Tibial artery (tissue), 4 donors: ENCODE measurements at regions not wholly inside any gene's neighbourhood (a gene's known extent, or its start where the extent isn't known, plus 50 kb on each side); places are given as distances from the start of the nearest gene placed in this dataset.

ENCODE experiments used
- DNase-seq, 2 donors: peaks; one replicate each; pipeline ENCODE4 v3.0.0-alpha.2; 2019
- H3K27ac ChIP-seq, 2 donors: fragments of 200-600 bp; sonication (generic) in 1 of 2; 1 replicate in 1 of 2; 2 replicates in 1 of 2; pipeline ENCODE4 v1.5.1; 2018 to 2019; ENCODE audit warnings: mild to moderate bottlenecking in 1 of 2
- H3K27me3 ChIP-seq, 2 donors: fragments of 200-600 bp; sonication (generic) in 1 of 2; one replicate each; pipeline versions ENCODE4 v1.5.1 to v1.6.0; 2016 to 2019
- H3K36me3 ChIP-seq, 3 donors: fragments of 200-600 bp; sonication (generic) in 2 of 3; one replicate each; pipeline ENCODE4 v1.5.1; 2016 to 2019; ENCODE audit warnings: mild to moderate bottlenecking in 2 of 3
- H3K4me1 ChIP-seq, 4 donors: fragments of 200-600 bp; sonication (generic) in 2 of 4; 1 replicate in 3 of 4; 2 replicates in 1 of 4; pipeline ENCODE4 v1.5.1; 2016 to 2019
- H3K4me3 ChIP-seq, 2 donors: fragments of 200-600 bp; sonication (generic) in 1 of 2; 1 replicate in 1 of 2; 2 replicates in 1 of 2; pipeline ENCODE4 v1.5.1; 2018 to 2019; ENCODE audit warnings: mild to moderate bottlenecking in 2 of 2
- H3K9me3 ChIP-seq, 3 donors: fragments of 200-600 bp; sonication (generic) in 1 of 3; one replicate each; pipeline ENCODE4 v1.5.1; 2016 to 2019
- intact Hi-C: fragments of 100-400 bp; cut with DNase I; formaldehyde crosslinking; loops from one replicate; pipeline ENCODE4 v1.15.0; 2023; ENCODE audit warnings: low total_unique reads
- TF ChIP-seq, protein P1 (sequence below), 2 experiments: fragments of 200-600 bp in 1 of 2; fragments of 450-650 bp in 1 of 2; IDR thresholded peaks; one replicate each; pipeline ENCODE4 v1.5.1; 2017 to 2019; ENCODE audit warnings: antibody characterized with exemption in 2 of 2, mild to moderate bottlenecking in 1 of 2, moderate library complexity in 1 of 2

DNA sequence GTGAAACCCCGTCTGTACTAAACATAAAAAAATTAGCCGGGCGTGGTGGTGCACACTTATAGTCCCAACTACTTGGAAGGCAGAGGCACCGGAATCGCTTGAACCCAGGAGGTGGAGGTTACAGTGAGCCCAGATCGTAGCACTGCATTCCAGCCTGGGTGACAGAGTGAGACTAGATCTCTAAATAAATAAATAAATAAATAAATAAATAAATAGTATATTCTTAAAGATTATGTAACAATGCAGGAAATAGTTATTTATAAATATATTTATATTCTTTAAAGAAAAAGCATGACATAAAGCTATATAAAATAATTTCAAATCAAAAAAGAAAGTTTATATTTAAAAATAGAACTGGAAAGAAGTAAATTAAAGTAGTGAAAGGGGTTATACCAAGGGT, 76.4 kb downstream of the MBL2 start:
- intact Hi-C loops, result no loop called here
- Histone ChIP-seq H3K4me1 (no peaks in the 10 kb centered on the region), H3K27ac (no peak overlapping the region), H3K4me3 (no peak overlapping the region), H3K9me3 (no peaks in the 10 kb centered on the region), H3K36me3 (no peaks in the 10 kb centered on the region), H3K27me3 (no peaks in the 10 kb centered on the region)
- TF ChIP-seq, protein P1, sequence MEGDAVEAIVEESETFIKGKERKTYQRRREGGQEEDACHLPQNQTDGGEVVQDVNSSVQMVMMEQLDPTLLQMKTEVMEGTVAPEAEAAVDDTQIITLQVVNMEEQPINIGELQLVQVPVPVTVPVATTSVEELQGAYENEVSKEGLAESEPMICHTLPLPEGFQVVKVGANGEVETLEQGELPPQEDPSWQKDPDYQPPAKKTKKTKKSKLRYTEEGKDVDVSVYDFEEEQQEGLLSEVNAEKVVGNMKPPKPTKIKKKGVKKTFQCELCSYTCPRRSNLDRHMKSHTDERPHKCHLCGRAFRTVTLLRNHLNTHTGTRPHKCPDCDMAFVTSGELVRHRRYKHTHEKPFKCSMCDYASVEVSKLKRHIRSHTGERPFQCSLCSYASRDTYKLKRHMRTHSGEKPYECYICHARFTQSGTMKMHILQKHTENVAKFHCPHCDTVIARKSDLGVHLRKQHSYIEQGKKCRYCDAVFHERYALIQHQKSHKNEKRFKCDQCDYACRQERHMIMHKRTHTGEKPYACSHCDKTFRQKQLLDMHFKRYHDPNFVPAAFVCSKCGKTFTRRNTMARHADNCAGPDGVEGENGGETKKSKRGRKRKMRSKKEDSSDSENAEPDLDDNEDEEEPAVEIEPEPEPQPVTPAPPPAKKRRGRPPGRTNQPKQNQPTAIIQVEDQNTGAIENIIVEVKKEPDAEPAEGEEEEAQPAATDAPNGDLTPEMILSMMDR (IDR thresholded peaks at IDR 0.05), result no peak
- no peak for DNase-seq

DNA sequence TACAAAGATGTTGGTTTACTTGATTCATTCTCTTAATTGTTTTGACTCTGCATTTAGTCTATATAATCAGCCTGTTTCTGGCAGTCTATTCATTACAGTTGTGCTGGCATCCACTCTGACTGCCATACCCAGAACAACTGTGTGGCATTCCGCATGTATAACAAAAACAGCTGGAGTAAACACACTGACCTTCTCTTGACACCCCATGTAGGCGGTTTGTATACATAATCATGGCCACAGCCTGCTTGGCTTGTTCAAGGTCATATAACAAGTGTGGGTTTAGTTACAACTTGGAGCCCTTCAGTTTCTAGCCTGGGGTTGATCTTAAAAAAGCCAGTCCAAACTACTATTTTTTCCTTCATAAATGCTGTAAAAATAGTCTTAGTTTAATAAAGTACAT, 70.9 kb downstream of the MBL2 start:
- DNase-seq, result no peak
- H3K27ac ChIP-seq, result no peak overlapping the region
- H3K9me3 ChIP-seq, result no peaks in the 10 kb centered on the region
- intact Hi-C loops, result no loop called here
- no peaks in the 10 kb centered on the region for H3K36me3 ChIP-seq
- TF ChIP-seq, protein P1 (IDR thresholded peaks at IDR 0.05), result no peak
- no peaks in the 10 kb centered on the region for H3K4me1 ChIP-seq
- no peaks in the 10 kb centered on the region for H3K27me3 ChIP-seq
- H3K4me3 ChIP-seq, result no peak overlapping the region

DNA sequence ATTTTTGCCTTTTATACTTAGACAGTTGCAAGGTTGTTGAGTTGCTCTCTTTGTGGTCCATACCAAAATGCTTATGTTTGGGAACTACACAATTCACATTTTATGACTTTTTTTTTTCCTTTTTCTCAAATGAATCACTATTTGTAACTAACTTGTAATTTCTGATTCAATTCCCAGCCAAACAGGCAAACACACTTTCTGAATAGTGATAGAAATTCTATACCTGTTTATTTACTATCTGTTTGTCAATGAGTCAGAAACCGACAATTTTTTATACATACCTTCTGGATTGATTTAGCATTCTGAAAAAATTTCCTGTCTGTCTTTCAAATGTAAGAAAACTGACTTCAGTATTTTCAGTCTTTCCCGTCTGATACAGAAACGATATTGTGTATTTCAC, 69.1 kb downstream of the MBL2 start:
- Histone ChIP-seq H3K9me3 (no peaks in the 10 kb centered on the region), H3K27me3 (no peaks in the 10 kb centered on the region), H3K36me3 (no peaks in the 10 kb centered on the region), H3K4me1 (no peaks in the 10 kb centered on the region), H3K4me3 (no peak overlapping the region), H3K27ac (no peak overlapping the region)
- intact Hi-C loops, result no loop called here
- DNase-seq, result no peak
- TF ChIP-seq, protein P1 (IDR thresholded peaks at IDR 0.05), result no peak

DNA sequence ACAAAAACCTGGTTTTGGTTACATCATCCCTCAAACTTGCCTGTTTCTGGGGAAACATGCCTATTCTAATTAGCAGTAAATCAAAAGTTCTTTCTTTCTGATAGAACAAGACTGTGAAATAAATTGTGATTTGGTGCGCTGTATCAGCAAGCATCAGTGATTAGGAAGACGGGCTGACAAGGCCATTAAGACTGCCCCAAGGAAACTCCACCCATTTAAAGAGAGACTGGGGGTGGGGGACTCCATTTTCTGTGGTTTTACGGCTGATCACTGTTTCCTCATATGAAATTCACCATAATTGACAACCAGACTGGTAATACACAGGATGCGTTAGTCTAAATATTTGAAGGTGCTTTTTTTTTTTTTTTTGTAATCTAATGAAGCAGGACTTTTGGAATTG, 68.7 kb downstream of the MBL2 start:
- intact Hi-C loops, result no loop called here
- Histone ChIP-seq H3K4me3 (no peak overlapping the region), H3K27me3 (no peaks in the 10 kb centered on the region), H3K4me1 (no peaks in the 10 kb centered on the region), H3K27ac (no peak overlapping the region), H3K9me3 (no peaks in the 10 kb centered on the region), H3K36me3 (no peaks in the 10 kb centered on the region)
- DNase-seq, result no peak
- TF ChIP-seq, protein P1 (IDR thresholded peaks at IDR 0.05), result no peak

DNA sequence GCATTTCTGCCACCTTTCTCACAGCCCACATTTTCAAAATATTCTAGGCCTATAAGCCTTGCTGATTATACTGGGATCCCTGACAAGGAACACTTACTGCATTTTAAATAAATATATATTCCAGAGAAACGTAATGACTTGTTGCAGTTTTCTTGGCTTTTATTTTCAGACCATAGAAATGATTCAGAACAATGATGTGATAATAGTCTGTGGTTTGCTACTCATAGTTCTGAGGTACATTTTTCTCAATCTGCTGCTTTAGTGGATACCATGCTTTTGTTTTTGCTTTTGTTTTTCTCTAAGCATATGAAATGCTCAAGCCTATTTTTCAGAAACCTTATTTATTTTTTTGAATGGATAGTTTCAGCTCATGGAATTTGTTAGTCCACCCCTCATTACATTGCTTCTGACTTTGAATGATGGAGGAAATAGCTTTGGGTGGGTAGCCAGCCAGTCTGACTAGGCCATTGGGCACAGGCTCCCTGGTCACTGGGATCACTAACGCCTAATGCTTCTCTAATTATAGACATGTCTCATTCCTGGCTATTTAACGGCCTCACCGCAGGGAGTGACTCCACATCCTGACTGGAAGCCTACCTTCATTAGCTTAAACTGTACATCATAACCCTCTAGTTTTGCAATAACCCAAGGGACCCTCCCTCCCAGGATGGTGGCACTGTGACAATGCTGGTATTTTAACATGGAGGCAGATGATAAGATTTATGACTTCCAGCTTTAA, 66.1 kb downstream of the MBL2 start:
- no peak overlapping the region for H3K27ac ChIP-seq
- H3K4me1 ChIP-seq, result no peaks in the 10 kb centered on the region
- TF ChIP-seq, protein P1 (IDR thresholded peaks at IDR 0.05), result no peak
- no peaks in the 10 kb centered on the region for H3K9me3 ChIP-seq
- H3K27me3 ChIP-seq, result no peaks in the 10 kb centered on the region
- no peaks in the 10 kb centered on the region for H3K36me3 ChIP-seq
- DNase-seq, result no peak
- H3K4me3 ChIP-seq, result no peak overlapping the region
- intact Hi-C loops, result no loop called here
